ENCODE measurements at regions not wholly inside any gene's neighbourhood (a gene's known extent, or its start where the extent isn't known, plus 50 kb on each side); places are given as distances from the start of the nearest gene placed in this dataset.

- no peak for DNase-seq
- Histone ChIP-seq H3K14ac (ENCODE audit: insufficient read depth, low read length) (no peak overlapping the region), H3T11ph (ENCODE audit: low read length) (no peak overlapping the region), H2BK5ac (ENCODE audit: insufficient read length, low read length) (no peak overlapping the region), H3K4me1 (ENCODE audit: insufficient read depth, low read length) (no peaks in the 10 kb centered on the region), H2BK120ac (ENCODE audit: low read depth, low read length, poor library complexity, severe bottlenecking) (no peak overlapping the region), H3K4me2 (ENCODE audit: insufficient read depth, insufficient read length, low read length) (no peak overlapping the region), H4K91ac (ENCODE audit: insufficient read length, low read depth, low read length) (no peak overlapping the region), H3K23ac (ENCODE audit: insufficient read length, low read depth, low read length) (no peak overlapping the region), H3K56ac (ENCODE audit: insufficient read length, low read depth, low read length) (no peak overlapping the region), H3K18ac (ENCODE audit: insufficient read length, low read depth, low read length) (no peak overlapping the region), H2BK20ac (ENCODE audit: low read depth, low read length, poor library complexity, severe bottlenecking) (no peak overlapping the region), H2AK5ac (ENCODE audit: insufficient read length, low read length) (no peak overlapping the region), H4K8ac (replicated peaks; ENCODE audit: insufficient read length, low read depth, low read length) (no peak overlapping the region), H3K9ac (ENCODE audit: extremely low read depth, insufficient read length, low read length) (no peak overlapping the region), H3K4ac (ENCODE audit: low read depth, low read length) (no peak overlapping the region), H3K79me2 (ENCODE audit: insufficient read depth, low read length) (no peaks in the 10 kb centered on the region; the same call in 1 of the 2 replicates), H3K27me3 (ENCODE audit: insufficient read depth, low read length) (no peaks in the 10 kb centered on the region), H2BK15ac (ENCODE audit: low read depth, low read length) (no peak overlapping the region), H3K23me2 (ENCODE audit: insufficient read length, low read depth, low read length, poor library complexity, severe bottlenecking) (no peaks in the 10 kb centered on the region), H4K5ac (ENCODE audit: insufficient read length, low read depth, low read length) (no peak overlapping the region), H3K27ac (ENCODE audit: insufficient read length, low read depth, low read length) (no peak overlapping the region), H3K79me1 (ENCODE audit: insufficient read depth, low read depth, low read length, poor library complexity, severe bottlenecking) (no peaks in the 10 kb centered on the region), H2BK12ac (ENCODE audit: insufficient read length, low read depth, low read length) (no peak overlapping the region), H3K9me3 (ENCODE audit: control insufficient read depth, low read depth, low read length) (no peaks in the 10 kb centered on the region), H2AFZ (ENCODE audit: low read length) (no peak overlapping the region), H4K20me1 (ENCODE audit: control insufficient read depth, insufficient read depth, insufficient read length) (no peaks in the 10 kb centered on the region)
- H3K36me3 Mint-ChIP-seq (ENCODE audit: insufficient read depth in 1 of 3, low read depth in 3 of 3) = peaks cover 6 to 21% (median 8%) of the 10 kb centered on the region in 3 experiments; a peak in 6 of 7 replicates
- WGBS (ENCODE audit: extremely low coverage, insufficient read length, low lambda C conversion rate) = no CpG with 5 or more reads among the region's 5 CpGs
- H3K4me1 Mint-ChIP-seq = peaks cover 25 to 29% of the 10 kb centered on the region in 2 experiments
- no peaks in the 10 kb centered on the region for H3K27me3 Mint-ChIP-seq (ENCODE audit: low read depth)
- no peak overlapping the region; a peak in 1 of 7 replicates for H3K27ac Mint-ChIP-seq
- H3K4me3 Mint-ChIP-seq = no peak overlapping the region
- TF ChIP-seq CTCF (conservative IDR thresholded peaks at IDR 0.05) = no peak
- H3K9me3 Mint-ChIP-seq = peaks cover 74 to 80% of the 10 kb centered on the region in 2 experiments
These were observed 211.7 kb downstream of the ZNF674 start for GRCh38 chrX:46333550-46333949.
